Psoas muscle (tissue), 7 donors: ENCODE measurements at regions not wholly inside any gene's neighbourhood (a gene's known extent, or its start where the extent isn't known, plus 50 kb on each side); places are given as distances from the start of the nearest gene placed in this dataset.

Source experiments
- ATAC-seq, 4 donors: fragments of 200-7000 bp; cut with Tn5 transposase; one replicate each; pipeline ENCODE4 v1.9.1; 2020; ENCODE audit warnings: moderate library complexity in 3 of 4, mild to moderate bottlenecking in 2 of 4
- DNase-seq, 2 donors: peaks; one replicate each; pipeline ENCODE4 v3.0.0-alpha.2; 2020
- H3K27ac ChIP-seq: fragments of 200-600 bp; one replicate; pipeline ENCODE4 v1.8.0; 2022
- H3K27me3 ChIP-seq, 3 donors: fragments of 200-600 bp in 1 of 3; one replicate each; pipeline versions ENCODE4 v1.6.1 to v1.8.0; 2013 to 2022; ENCODE audit warnings: low read length in 2 of 3, mild to moderate bottlenecking in 2 of 3, moderate library complexity in 1 of 3; ENCODE audit not compliant: insufficient read depth in 3 of 3
- H3K36me3 ChIP-seq, 2 donors: fragments of 200-600 bp in 1 of 2; one replicate each; pipeline versions ENCODE4 v1.6.1 to v1.8.0; 2013 to 2022; ENCODE audit warnings: low read depth in 1 of 2, mild to moderate bottlenecking in 1 of 2, moderate library complexity in 1 of 2; ENCODE audit not compliant: insufficient read depth in 1 of 2
- H3K4me1 ChIP-seq: fragments of 200-600 bp; one replicate; pipeline ENCODE4 v1.8.0; 2022
- H3K4me3 ChIP-seq: fragments of 200-600 bp; one replicate; pipeline ENCODE4 v1.8.0; 2022; ENCODE audit warnings: mild to moderate bottlenecking
- H3K9me3 ChIP-seq: fragments of 200-600 bp; one replicate; pipeline ENCODE4 v1.8.0; 2022
- WGBS, 3 donors: extraction: QIAGEN DNeasy Blood & Tissue Kit; methylation state at CpG; one replicate each; pipeline versions ENCODE4 v1.1.6 to v1.1.7; 2013; 5-methylcytosine and 5-hydroxymethylcytosine counted together
- intact Hi-C, 2 donors: fragments of 100-400 bp; cut with DNase I; formaldehyde crosslinking; loops; one replicate each; pipeline versions ENCODE4 v1.11.0 to v1.14.2; 2022
- TF ChIP-seq, protein P1 (sequence below): fragments of 200-600 bp; IDR thresholded peaks from one replicate; pipeline ENCODE4 v1.8.0; 2022; ENCODE audit warnings: antibody characterized with exemption
- donor health status: healthy with polysubstance abuse.
- donor health status: DM: no; HTN: no; CAD: no; lungs with moderate emphysema.
- donor health status: Bipolar disorder and iron deficiency.
- donor health status: healthy.
- donor health status: DM: yes; HTN: yes; CAD: no.
- donor health status: DM: no; HTN: no; CAD: no.
- donor health status: DM: yes; HTN: yes; CAD: no.

DNA sequence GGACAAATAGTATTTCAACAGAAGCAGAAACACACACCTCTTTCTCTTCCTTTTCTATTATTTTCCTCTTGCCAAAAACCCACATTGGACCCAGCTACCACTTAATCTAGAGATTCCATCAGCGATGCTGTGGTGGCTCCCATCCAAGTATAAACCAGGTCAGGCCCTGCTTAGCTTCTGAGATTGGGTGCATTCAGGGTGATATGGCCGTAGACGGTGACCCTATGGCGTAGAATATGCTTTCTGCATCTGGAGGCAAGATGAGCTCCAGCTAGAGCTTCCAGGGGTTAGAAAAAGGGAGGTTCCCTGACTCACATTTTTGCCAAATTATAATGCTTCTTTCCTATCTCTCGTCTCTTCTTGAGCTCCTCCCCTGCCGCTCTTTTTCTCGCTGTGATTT, 66.5 kb downstream of the TNP1 start:
- 90 to 95% (median 95%) methylated on average over 7 of the region's 7 CpGs for WGBS, 3 donors
- Histone ChIP-seq H3K9me3 (no peaks in the 10 kb centered on the region), H3K27me3 (no peaks in the 10 kb centered on the region), H3K27ac (no peak overlapping the region), H3K36me3 (no peaks in the 10 kb centered on the region), H3K4me1 (peaks cover 5% of the 10 kb centered on the region), H3K4me3 (no peak overlapping the region)
- intact Hi-C loops = no loop called here
- TF ChIP-seq, protein P1, sequence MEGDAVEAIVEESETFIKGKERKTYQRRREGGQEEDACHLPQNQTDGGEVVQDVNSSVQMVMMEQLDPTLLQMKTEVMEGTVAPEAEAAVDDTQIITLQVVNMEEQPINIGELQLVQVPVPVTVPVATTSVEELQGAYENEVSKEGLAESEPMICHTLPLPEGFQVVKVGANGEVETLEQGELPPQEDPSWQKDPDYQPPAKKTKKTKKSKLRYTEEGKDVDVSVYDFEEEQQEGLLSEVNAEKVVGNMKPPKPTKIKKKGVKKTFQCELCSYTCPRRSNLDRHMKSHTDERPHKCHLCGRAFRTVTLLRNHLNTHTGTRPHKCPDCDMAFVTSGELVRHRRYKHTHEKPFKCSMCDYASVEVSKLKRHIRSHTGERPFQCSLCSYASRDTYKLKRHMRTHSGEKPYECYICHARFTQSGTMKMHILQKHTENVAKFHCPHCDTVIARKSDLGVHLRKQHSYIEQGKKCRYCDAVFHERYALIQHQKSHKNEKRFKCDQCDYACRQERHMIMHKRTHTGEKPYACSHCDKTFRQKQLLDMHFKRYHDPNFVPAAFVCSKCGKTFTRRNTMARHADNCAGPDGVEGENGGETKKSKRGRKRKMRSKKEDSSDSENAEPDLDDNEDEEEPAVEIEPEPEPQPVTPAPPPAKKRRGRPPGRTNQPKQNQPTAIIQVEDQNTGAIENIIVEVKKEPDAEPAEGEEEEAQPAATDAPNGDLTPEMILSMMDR = no peak
- ATAC-seq (no peak), DNase-seq (no peak)

DNA sequence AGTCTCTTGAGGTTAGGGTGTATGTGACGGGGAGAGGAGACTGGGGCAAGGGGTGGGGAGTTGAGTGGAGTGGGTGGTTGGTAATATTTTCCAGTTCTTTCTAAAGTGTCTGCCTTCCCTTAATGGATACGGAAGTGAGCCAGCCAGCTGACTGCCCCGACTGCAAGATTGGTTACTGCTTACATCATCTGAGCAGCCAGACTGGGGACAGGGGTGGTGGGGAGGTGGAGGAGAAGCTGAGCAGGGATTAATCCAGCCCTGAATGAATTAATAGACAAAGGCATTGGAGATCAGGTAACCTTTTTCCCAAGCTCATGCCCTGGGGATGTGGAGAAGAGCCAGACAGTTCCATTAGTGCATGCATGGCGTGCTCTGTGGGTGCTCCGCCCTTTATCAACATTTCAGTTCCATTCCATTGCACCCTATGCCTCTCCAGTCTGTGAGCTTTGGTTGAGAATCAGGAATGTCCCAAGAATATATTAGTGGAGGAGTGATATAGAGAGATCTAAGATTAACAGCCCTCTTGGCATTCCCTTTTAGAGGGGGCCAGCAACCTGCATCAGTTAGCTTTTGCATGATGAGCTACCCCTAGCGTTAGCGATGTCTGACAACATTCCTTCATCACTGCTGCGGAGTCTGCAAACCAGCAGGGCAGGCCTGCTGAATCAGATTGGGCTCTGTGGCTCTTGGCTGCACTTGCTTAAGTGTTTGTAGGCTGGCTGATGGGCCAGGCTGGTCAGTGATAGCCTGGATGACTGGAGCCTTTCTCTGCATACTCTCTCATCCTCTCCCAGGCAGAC, 67.4 kb downstream of the TNP1 start:
- Histone ChIP-seq H3K27ac (peak overlapping the region; percentile 25), H3K4me1 (peaks cover 5% of the 10 kb centered on the region), H3K36me3 (no peaks in the 10 kb centered on the region), H3K4me3 (no peak overlapping the region), H3K27me3 (no peaks in the 10 kb centered on the region), H3K9me3 (no peaks in the 10 kb centered on the region)
- WGBS, 3 donors = 56 to 81% (median 59%) methylated on average over 8 of the region's 8 CpGs
- TF ChIP-seq, protein P1 = no peak
- DNase-seq (peak; percentile 56 to 75), ATAC-seq (peak; percentile 72 to 80 (median 76))
- intact Hi-C loops = no loop called here

DNA sequence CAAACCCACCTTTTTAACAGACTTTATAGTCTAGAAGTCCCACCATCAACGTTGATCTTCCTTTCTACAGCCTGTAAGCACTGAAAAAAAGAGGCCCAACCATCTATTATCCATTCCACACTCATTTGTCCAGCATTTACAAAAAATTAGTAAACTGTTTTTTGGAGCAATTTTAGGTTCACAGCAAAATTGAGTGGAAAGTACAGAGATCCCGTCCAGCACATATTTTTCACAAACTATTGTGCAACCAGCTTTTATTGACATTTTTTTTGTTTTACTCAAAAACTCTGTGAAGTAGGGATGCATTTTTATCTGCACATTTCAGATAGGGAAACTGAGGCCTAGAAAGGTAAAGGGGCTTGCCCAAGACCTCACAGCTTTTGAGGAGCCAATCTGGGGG, 68.6 kb downstream of the TNP1 start:
- intact Hi-C loops = no loop called here
- 52 to 73% (median 61%) methylated on average over 2 of the region's 2 CpGs for WGBS, 3 donors
- Histone ChIP-seq H3K36me3 (no peaks in the 10 kb centered on the region), H3K9me3 (no peaks in the 10 kb centered on the region), H3K27ac (peak overlapping the region; percentile 25), H3K4me1 (peaks cover 5% of the 10 kb centered on the region), H3K4me3 (no peak overlapping the region), H3K27me3 (no peaks in the 10 kb centered on the region)
- ATAC-seq = peak in 1 of 4 donors; percentile 44
- no peak for DNase-seq
- TF ChIP-seq, protein P1 = no peak

DNA sequence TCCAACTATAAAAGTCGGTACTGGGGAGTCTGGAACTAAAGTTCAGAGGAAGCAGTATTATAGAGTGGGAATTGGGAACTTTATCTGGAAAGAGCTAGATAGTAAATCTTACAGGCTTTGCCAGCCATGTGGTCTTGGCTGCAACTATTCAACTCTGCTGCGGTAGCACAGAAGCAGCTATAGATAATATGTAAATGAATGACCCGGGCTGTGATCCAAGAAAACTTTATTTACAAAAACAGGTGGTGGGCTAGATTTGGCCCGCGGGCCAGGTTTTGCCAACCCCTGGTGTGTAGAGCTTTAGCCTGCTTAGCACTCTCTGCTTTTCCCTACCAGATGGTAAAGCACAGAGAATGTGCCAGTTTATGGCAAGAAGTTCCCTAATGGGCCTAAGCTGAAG, 70.8 kb downstream of the TNP1 start:
- no peak for ATAC-seq
- DNase-seq = no peak
- H3K36me3 ChIP-seq = no peaks in the 10 kb centered on the region
- H3K4me1 ChIP-seq = peaks cover 5% of the 10 kb centered on the region
- H3K27ac ChIP-seq = no peak overlapping the region
- intact Hi-C loops = no loop called here
- no peak overlapping the region for H3K4me3 ChIP-seq
- WGBS, 3 donors = 51 to 64% (median 53%) methylated on average over 5 of the region's 5 CpGs
- H3K27me3 ChIP-seq = no peaks in the 10 kb centered on the region
- H3K9me3 ChIP-seq = no peaks in the 10 kb centered on the region
- TF ChIP-seq, protein P1 = no peak
